Stimulated activated memory B cell treated with anti-CD40 and anti-IgM and Interleukin-4, amounts not matched to agents 10 μg/mL and 1 μg/mL and 100 μg/mL, for 72 hours (primary cell): ENCODE measurements at regions not wholly inside any gene's neighbourhood (a gene's known extent, or its start where the extent isn't known, plus 50 kb on each side); places are given as distances from the start of the nearest gene placed in this dataset.
A peak's percentile ranks its signal among the peaks of the same experiment; 100 is the strongest.

Source experiments
- ATAC-seq: fragments of 150-1000 bp; cut with Tn5 transposase; 2 replicates; pipeline ENCODE4 v1.10.0; 2021
- H3K27ac Mint-ChIP-seq: one replicate; pipeline ENCODE4 v1.8.0; 2022; ENCODE audit warnings: mild to moderate bottlenecking, mixed read lengths
- H3K27me3 Mint-ChIP-seq: one replicate; pipeline ENCODE4 v1.8.0; 2022; ENCODE audit warnings: mixed read lengths
- H3K36me3 Mint-ChIP-seq: one replicate; pipeline ENCODE4 v1.8.0; 2022; ENCODE audit warnings: mixed read lengths
- H3K4me1 Mint-ChIP-seq: one replicate; pipeline ENCODE4 v1.8.0; 2022; ENCODE audit warnings: mixed read lengths
- H3K4me3 Mint-ChIP-seq: one replicate; pipeline ENCODE4 v1.8.0; 2022; ENCODE audit warnings: mild to moderate bottlenecking, moderate library complexity, mixed read lengths
- H3K9me3 Mint-ChIP-seq: one replicate; pipeline ENCODE4 v1.8.0; 2022; ENCODE audit warnings: mixed read lengths

DNA sequence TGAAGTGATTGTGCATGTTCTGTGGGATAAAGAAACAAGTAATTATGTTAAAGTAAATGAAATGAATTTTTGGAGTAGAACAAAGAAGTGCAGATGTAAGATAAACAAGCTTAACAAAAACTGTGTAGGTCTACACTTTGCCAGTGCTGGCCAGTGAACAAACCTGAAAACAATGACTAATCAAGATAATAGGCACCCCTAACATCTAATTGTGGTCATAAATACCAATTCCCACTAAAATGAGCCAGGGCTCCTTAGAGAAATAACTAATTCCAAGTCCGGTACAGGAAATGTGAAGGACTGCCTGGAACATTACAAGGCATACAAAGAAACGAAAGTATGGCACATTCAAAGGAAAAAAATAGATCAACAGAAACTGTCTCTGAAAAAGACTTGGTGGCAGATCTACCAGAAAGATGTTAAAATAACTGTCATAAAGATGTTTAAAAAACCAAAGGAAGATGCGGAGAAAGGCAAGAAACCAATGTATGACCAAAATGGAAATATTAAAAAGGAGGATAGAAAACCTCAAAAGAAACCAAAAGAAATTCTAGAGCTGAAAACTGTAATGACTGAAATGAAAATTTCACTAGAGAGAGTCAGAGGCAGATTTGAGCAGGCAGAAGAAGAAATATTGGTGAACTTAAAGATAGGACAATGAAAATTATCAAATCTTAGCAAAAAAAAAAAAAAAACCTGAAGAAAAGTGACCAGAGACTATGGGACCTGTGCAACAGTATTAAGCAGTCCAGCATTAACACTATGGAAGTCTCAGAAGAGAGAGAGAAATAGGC lies 94.7 kb upstream of the SLC66A3 start:
- no peak for ATAC-seq
- Mint-ChIP-seq H3K4me3 (no peak overlapping the region), H3K36me3 (no peaks in the 10 kb centered on the region), H3K9me3 (peaks cover 14% of the 10 kb centered on the region), H3K4me1 (no peaks in the 10 kb centered on the region), H3K27me3 (peaks cover 11% of the 10 kb centered on the region), H3K27ac (no peak overlapping the region)

GRCh38 chr2:11065833-11066485 lies 89.3 kb upstream of the SLC66A3 start:
- Mint-ChIP-seq H3K4me3 (no peak overlapping the region), H3K36me3 (no peaks in the 10 kb centered on the region), H3K4me1 (no peaks in the 10 kb centered on the region), H3K27ac (no peak overlapping the region), H3K9me3 (peaks cover 6% of the 10 kb centered on the region), H3K27me3 (peaks cover 50% of the 10 kb centered on the region)
- ATAC-seq: no peak

GRCh38 chr2:11067221-11068078 lies 87.8 kb upstream of the SLC66A3 start:
- ATAC-seq: no peak
- H3K36me3 Mint-ChIP-seq: no peaks in the 10 kb centered on the region
- no peak overlapping the region for H3K27ac Mint-ChIP-seq
- peaks cover 65% of the 10 kb centered on the region for H3K27me3 Mint-ChIP-seq
- H3K4me3 Mint-ChIP-seq: no peak overlapping the region
- peaks cover 7% of the 10 kb centered on the region for H3K9me3 Mint-ChIP-seq
- no peaks in the 10 kb centered on the region for H3K4me1 Mint-ChIP-seq

- Mint-ChIP-seq H3K9me3 (peaks cover 6% of the 10 kb centered on the region), H3K4me3 (no peak overlapping the region), H3K4me1 (no peaks in the 10 kb centered on the region), H3K27me3 (peaks cover 72% of the 10 kb centered on the region), H3K36me3 (no peaks in the 10 kb centered on the region), H3K27ac (no peak overlapping the region)
- no peak for ATAC-seq
Observed at GRCh38 chr2:11068079-11068741, 87.1 kb upstream of the SLC66A3 start.

DNA sequence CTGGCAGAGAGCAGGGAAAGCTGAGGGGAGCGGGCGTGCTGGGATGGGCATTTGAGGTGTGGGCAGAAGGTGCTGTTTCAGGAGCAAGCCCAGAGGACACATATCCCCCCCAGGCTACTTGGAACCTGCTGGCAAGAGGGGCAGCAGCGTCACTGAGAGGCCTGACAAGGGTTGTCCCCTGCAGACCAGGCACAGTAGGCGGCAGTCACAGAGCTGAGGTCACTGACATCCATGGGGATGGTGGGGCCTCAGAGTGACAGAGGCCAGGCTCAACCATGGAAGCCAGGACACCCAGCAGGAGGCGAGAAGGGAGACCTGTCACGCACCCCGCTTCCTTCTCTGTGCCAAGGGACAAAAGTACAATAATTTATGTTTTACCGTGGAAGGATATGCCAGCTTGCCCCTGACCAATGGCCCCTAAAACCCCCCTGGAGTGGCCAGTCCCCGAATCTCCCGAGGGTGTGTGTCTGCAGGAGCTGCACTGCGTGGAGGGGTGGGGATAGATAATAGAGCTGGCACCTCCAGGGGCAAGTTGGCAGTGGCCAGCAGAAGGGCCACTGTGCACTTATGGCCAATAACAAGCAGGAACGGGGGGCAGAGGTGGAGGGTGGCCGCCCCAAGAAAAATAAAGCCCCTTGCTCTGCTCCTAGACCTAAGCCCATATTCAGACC lies 86.3 kb upstream of the SLC66A3 start:
- Mint-ChIP-seq H3K27ac (no peak overlapping the region), H3K4me1 (no peaks in the 10 kb centered on the region), H3K27me3 (peaks cover 75% of the 10 kb centered on the region), H3K9me3 (peaks cover 4% of the 10 kb centered on the region), H3K4me3 (no peak overlapping the region), H3K36me3 (no peaks in the 10 kb centered on the region)
- ATAC-seq: no peak

DNA sequence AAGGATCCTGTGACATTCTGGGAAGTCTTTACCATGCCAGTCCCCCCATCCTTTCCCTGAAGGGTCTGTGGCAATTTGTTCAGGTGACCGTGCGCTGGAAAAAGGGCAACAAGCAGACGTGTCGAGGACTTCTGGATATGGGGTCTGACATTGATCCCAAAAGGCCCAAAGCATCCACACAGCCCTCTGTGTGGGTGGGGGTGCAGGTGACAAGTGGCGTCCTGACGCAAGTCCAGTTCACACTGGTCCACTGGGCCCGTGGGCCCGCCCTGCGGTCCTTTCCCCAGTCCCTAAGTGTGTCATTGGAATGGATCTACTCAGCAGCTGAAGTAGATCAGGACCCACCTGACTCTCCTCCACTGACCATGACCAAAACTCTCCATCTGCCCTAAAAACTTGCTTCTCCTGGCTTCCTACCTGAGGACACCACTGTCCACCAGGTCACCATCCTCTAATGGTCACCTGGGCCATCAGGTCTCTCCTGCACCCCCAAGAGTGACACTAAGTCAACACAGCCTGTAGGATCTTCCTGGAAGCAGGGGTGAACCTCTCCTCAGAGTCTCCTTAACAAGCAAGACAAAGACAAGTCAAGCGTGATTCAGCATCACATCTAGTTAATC lies 85.6 kb upstream of the SLC66A3 start:
- ATAC-seq: no peak
- Mint-ChIP-seq H3K27ac (no peak overlapping the region), H3K9me3 (peaks cover 4% of the 10 kb centered on the region), H3K4me3 (no peak overlapping the region), H3K4me1 (no peaks in the 10 kb centered on the region), H3K36me3 (no peaks in the 10 kb centered on the region), H3K27me3 (peaks cover 73% of the 10 kb centered on the region)

- H3K4me1 Mint-ChIP-seq: no peaks in the 10 kb centered on the region
- H3K4me3 Mint-ChIP-seq: no peak overlapping the region
- peaks cover 4% of the 10 kb centered on the region for H3K9me3 Mint-ChIP-seq
- H3K36me3 Mint-ChIP-seq: no peaks in the 10 kb centered on the region
- H3K27me3 Mint-ChIP-seq: peaks cover 59% of the 10 kb centered on the region
- H3K27ac Mint-ChIP-seq: no peak overlapping the region
- ATAC-seq: no peak
Observed at GRCh38 chr2:11071211-11071610, 84.1 kb upstream of the SLC66A3 start.

DNA sequence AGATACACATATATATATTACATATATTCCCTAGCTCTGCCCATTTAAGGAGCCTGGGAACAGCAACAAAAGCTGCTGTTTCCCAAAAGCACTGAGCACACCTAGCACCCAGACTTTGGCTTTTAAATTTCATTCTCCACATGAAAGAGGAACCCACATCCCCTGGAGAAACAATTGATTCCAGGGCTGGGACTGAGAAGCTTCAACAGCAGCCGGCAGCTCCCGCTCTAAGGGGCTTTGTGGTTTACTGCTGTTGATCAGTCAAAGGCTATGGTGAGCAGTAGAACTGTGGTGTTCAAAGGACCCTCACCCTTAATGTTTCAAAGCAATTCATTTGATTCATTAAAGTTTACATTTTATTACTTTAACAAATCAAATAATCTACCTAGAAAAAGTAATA lies 83.3 kb upstream of the SLC66A3 start:
- no peaks in the 10 kb centered on the region for H3K36me3 Mint-ChIP-seq
- H3K9me3 Mint-ChIP-seq: peaks cover 4% of the 10 kb centered on the region
- no peak overlapping the region for H3K4me3 Mint-ChIP-seq
- H3K27me3 Mint-ChIP-seq: peaks cover 60% of the 10 kb centered on the region
- H3K27ac Mint-ChIP-seq: no peak overlapping the region
- no peak for ATAC-seq
- H3K4me1 Mint-ChIP-seq: no peaks in the 10 kb centered on the region

DNA sequence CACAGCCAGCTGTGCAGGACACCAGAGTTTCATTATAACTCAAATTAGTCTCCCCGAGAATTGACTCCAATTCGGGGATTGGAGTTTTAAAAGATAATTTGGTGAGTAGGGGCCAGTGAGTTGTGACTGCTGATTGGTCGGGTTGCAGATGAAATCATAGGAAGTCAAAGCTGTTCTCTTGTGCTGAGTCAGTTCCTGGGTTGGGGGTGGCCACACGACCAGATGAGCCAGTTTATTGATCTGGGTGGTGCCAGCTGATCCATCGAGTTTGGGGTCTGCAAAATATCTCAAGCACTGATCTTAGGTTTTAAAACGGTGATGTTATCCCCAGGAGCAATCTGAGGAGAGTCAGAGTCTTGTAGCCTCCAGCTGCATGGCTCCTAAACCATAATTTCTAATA lies 82.7 kb upstream of the SLC66A3 start:
- Mint-ChIP-seq H3K27me3 (peaks cover 61% of the 10 kb centered on the region), H3K36me3 (no peaks in the 10 kb centered on the region), H3K4me3 (no peak overlapping the region), H3K27ac (no peak overlapping the region), H3K4me1 (no peaks in the 10 kb centered on the region), H3K9me3 (peaks cover 4% of the 10 kb centered on the region)
- no peak for ATAC-seq

GRCh38 chr2:11073251-11073650 lies 82.0 kb upstream of the SLC66A3 start:
- Mint-ChIP-seq H3K4me3 (no peak overlapping the region), H3K27ac (no peak overlapping the region), H3K4me1 (no peaks in the 10 kb centered on the region), H3K9me3 (peaks cover 5% of the 10 kb centered on the region), H3K36me3 (no peaks in the 10 kb centered on the region), H3K27me3 (peaks cover 61% of the 10 kb centered on the region)
- no peak for ATAC-seq

DNA sequence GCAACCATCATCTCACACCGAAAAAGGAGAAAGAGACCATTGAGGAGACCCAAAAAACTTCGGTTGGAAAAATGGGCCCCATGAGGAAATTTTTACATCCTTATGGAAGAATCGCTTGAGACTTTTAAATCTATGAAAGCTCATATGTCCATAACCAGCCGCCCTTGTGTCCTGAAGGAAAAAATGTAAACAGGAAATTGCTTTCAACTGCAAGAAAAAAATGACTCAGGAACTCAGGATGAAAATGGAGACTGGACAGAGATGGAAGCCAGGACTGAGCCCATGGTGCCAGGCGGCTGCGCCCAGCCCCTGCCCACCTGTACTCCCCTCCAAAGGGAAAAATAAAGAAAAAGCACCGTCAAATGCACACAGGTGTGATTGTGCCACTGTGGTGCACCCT lies 81.5 kb upstream of the SLC66A3 start:
- ATAC-seq: no peak
- Mint-ChIP-seq H3K27ac (no peak overlapping the region), H3K36me3 (no peaks in the 10 kb centered on the region), H3K4me1 (no peaks in the 10 kb centered on the region), H3K4me3 (no peak overlapping the region), H3K27me3 (peaks cover 58% of the 10 kb centered on the region), H3K9me3 (peaks cover 7% of the 10 kb centered on the region)

- H3K9me3 Mint-ChIP-seq: peaks cover 7% of the 10 kb centered on the region
- no peak overlapping the region for H3K27ac Mint-ChIP-seq
- peaks cover 59% of the 10 kb centered on the region for H3K27me3 Mint-ChIP-seq
- no peak overlapping the region for H3K4me3 Mint-ChIP-seq
- H3K36me3 Mint-ChIP-seq: no peaks in the 10 kb centered on the region
- H3K4me1 Mint-ChIP-seq: no peaks in the 10 kb centered on the region
- ATAC-seq: peak; percentile 31
Observed at GRCh38 chr2:11074246-11074820, 80.9 kb upstream of the SLC66A3 start.

DNA sequence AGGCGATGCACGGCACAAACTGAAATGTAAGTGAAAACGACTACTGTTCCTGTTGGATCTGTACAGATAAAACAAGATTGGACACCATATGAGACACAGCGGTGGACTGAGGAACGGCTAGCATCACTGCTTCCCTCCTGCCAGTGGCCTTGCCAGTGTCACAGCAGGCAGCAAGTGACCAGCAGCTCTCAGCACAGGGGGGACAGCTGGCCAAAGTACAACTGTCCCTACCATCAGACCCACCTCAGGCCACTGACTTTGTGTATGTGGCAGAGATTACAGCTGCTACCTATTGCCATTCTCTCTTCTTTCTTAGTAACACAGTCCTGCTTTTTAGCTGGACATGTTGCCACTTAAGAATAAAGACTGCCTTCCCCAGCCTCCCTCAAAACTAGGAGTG lies 80.0 kb upstream of the SLC66A3 start:
- Mint-ChIP-seq H3K27ac (no peak overlapping the region), H3K9me3 (peaks cover 7% of the 10 kb centered on the region), H3K36me3 (no peaks in the 10 kb centered on the region), H3K4me1 (no peaks in the 10 kb centered on the region), H3K4me3 (no peak overlapping the region), H3K27me3 (peaks cover 60% of the 10 kb centered on the region)
- ATAC-seq: no peak

- H3K4me3 Mint-ChIP-seq: no peak overlapping the region
- H3K27ac Mint-ChIP-seq: no peak overlapping the region
- H3K9me3 Mint-ChIP-seq: peaks cover 3% of the 10 kb centered on the region
- H3K4me1 Mint-ChIP-seq: no peaks in the 10 kb centered on the region
- H3K36me3 Mint-ChIP-seq: no peaks in the 10 kb centered on the region
- no peak for ATAC-seq
- H3K27me3 Mint-ChIP-seq: peaks cover 43% of the 10 kb centered on the region
Observed at GRCh38 chr2:11077411-11077810, 77.9 kb upstream of the SLC66A3 start.
